ENCODE measurements at regions not wholly inside any gene's neighbourhood (a gene's known extent, or its start where the extent isn't known, plus 50 kb on each side); places are given as distances from the start of the nearest gene placed in this dataset.

- DNase-seq = no peak
Measured at GRCh38 chr5:133853646-133854365, 114.6 kb downstream of the C5orf15 start.

DNA sequence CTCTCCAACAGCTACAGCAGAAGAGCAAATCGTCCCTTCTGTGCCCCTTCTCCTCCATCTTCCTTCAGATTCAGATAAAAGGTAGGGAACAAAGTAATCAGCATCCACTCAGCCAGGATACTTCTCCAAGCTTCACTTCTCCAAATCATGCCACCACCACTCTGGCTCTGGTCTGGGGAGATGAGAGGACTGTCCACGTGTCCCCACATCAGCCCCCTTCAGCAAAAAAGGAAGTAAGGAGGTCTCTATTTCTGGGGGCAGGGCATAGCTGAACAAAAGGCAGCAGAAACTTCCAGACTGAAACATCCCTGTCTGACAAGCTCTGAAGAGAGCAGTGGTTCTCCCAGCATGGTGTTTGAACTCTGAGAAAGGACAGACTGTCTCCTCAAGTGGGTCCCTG, 116.9 kb downstream of the C5orf15 start:
- DNase-seq = no peak

DNA sequence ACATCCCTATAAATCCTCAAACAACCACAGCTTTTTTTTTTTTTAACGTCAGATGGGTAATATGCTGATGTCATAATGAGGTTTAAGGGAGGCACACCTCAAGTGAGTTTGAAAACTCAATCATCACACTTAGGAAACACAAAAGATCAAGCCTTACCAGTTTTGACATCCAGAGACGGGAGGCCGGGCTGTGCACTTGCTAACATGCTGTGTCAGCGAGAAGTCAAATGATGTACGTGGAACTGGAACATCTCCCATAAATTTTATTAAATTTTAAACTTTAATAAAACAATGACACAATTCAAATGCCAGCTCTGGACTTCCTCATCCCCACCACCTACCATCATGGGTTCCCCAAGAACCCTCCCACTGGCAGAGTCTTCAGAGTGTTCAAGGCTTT, 117.6 kb downstream of the C5orf15 start:
- no peak for DNase-seq

DNA sequence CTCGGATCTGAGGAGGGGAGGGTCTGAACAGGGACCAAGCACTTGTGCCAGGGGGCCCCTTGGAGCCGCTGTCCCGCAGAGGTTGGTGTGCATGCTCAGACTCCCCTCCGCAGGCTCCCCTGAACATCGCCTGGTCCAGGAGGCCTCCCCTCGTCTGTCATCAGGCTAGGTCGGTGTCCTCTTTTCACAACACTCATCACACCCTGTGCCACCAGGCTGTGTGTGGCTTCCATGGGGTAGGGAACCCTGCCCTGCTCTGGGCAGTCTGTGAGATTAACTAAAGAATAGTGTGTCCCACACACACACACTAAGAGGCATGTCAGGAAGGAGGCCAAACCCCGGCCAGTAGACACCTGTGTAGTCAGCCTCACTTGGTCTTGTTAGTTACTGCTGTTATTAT, 119.3 kb downstream of the C5orf15 start:
- no peak for DNase-seq

GRCh38 chr5:133848341-133848811, 120.0 kb downstream of the C5orf15 start:
- DNase-seq = no peak

GRCh38 chr5:133847886-133848285, 120.5 kb downstream of the C5orf15 start:
- DNase-seq = no peak

- no peak for DNase-seq
Measured at GRCh38 chr5:133847301-133847700, 121.1 kb downstream of the C5orf15 start.

DNA sequence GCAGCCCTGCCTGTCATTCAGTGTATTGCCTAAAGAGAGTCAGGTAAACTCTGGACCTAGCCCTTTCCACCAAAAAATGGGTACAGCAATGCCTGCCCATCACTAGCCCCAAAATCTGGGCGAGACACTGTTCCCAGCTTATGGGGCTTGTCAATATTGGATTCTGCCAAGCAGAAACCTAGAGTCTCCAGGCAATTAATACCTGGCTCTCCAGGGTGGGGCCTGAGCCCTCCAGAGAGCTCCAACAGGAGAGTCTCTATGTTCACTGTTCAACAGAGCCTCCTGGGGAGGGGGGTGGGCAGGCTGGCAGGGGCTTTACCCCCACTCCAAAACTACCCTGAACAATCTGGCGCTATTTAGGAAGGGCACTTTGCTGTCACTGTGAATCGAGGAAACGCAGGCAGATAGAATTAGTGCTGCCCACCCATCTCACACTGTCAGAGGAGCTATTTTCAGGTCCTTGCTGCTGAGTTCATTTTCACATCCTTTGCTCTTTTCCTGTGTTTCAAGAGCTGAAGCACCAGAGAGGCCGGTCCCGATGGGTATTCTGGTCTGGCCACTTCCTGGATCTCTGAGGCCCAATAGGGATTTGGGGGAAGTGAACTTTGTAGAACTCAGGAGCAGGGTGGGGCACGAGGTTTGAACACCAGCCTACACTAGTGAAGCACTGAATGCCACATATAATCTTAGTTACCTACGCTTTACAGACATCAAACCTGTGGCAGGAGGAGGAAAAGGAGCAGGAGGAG, 121.8 kb downstream of the C5orf15 start:
- DNase-seq = no peak

DNA sequence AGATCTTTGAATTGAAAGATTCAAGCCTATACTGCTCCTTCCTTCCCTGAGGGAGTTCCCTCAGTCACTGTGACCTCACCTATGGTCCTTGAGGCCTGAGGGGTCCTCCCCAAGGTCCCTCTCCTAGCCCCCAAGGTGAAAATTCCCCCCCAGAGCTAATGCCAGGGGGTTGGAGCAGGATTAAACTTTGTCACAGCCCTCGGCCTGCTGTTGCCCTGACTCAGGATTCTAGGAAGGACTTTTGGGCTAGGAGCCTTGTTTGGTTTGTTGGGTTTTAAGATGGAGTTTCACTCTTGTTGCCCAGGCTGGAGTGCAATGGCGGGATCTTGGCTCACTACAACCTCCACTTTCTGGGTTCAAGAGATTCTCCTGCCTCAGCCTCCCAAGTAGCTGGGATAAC, 123.2 kb downstream of the C5orf15 start:
- no peak for DNase-seq

DNA sequence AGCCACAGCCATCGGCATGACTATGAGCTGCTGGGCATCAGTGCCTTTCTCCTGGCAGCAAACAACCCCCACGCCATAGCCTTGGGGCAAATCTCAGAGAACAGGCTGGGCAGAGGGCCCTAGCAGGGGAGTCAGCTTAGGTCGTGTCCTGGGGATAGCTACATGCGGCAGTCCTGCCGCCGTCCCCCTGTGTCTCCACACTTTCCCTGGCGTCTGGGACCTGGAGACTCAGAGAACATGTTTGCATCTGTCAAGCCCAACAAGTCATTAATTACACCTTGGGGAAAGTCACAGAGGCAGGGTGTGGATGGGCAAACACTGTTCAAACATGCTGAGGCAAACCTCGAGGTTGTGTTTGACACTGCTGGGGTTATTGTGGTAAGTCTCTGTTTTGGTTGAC, 123.6 kb downstream of the C5orf15 start:
- no peak for DNase-seq

- no peak for DNase-seq
Measured at GRCh38 chr5:133843911-133844310, 124.5 kb downstream of the C5orf15 start.

- no peak for DNase-seq
Measured at GRCh38 chr5:133842846-133843611, 125.4 kb downstream of the C5orf15 start.

DNA sequence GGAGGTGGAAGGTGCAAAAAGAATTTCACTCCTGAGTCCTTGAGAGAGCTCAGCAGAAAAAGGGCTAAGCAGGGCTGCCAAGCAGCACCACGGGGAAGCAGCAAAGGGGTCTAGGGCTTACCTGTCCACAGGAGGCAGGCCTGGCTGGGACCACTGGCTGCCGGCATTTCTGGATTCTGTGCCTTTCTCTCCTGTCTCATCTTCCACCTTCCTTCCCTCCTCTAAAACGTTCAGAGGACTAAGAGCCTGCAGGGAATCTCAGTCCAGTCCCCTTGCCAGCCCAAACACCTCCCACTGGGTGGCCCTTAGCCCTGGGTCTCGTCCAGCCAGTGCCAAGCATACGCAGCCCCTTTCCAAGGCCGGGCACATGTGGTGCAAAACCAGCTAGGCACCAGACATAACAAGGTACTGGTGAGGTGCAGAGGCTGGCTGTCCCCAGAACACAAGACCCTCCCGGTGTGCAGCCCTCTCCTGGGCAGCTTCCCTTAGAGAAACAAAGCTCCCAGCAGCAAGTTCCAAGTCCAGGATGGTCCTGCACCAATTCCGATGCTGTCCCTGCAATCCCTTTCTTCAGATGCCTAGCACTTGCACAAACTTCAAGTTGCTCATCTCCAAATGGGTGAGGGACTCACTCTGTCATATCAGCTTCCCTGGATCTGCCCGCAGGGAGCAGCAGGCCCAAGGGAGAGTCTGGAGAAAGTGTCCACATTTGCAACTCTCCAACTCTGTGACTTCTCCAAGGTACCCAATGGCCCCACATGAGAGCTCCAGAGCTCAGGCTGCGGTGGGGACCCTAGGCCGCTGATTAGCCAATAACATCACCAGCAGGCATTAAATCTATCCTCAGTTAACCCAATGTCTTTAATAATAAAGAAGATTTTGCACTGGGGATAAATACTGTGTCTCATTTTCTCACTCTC, 126.3 kb downstream of the C5orf15 start:
- no peak for DNase-seq

GRCh38 chr5:133840168-133840567, 128.3 kb downstream of the C5orf15 start:
- DNase-seq = no peak

GRCh38 chr5:133839721-133840120, 128.7 kb downstream of the C5orf15 start:
- DNase-seq = no peak

DNA sequence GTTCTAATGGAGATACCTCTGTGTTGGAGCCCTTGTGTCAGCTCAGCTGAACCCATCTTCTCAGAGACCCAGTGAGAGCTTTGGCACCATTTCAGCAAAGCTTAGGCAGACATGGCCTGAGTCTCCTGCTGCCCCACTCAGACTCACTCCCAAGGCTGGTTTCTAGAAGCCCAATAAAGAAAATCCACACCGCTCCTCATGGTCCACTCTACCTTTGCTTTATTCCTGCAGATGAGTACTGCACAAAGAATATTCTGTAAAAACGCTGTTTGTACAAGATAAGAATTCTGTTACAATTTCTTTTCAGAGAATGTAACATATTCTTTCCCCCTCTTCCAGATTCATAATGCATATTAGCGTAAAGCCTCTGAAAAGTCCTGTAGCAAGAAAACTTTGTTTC, 129.3 kb downstream of the C5orf15 start:
- DNase-seq = no peak

GRCh38 chr5:133838286-133838685, 130.1 kb downstream of the C5orf15 start:
- no peak for DNase-seq

- DNase-seq = peak; percentile 57
Measured at GRCh38 chr5:133831491-133832224, 136.8 kb downstream of the C5orf15 start.

- no peak for DNase-seq
Measured at GRCh38 chr5:133830911-133831310, 137.5 kb downstream of the C5orf15 start.

DNA sequence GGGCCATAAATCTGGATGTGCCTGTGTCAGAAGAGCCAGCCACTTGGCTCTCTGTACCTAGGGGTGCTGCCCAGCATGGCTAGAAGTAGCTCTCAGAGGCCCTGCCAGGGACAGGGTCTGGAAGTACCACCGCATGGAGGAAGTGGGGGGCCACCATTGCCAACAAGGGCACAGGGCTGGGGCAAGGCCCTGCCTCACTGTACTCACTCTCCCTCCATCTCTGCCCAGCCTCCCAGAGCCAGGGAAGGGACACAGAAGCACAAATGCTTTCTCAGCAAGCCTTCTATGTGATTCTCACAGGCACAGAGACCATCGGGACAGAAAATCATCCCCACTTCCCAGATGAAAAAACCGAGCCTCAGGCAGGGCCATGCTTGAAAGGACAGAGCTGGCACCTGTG, 138.1 kb downstream of the C5orf15 start:
- DNase-seq = no peak

GRCh38 chr5:133829786-133830185, 138.6 kb downstream of the C5orf15 start:
- no peak for DNase-seq

DNA sequence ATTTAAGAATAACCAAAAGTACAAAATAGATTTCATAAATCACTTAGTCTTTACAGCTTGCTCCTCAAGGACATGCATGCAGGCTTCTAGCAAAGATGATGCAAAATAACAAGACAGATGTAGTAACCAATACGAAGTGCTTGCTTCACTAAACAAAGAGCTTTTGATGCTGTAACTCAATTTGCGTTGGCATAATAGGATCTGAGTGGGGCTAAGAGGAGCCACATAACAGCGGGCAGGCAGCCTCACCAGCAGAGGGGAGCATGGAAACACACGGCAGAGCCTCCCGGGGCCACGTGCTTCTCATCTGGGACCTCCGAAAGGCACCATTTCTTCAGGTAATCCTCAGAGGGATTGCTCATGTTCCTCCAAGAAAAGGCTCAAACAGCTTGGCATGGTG, 139.7 kb downstream of the C5orf15 start:
- DNase-seq = no peak
